GM23248 (cell line): ENCODE measurements at regions not wholly inside any gene's neighbourhood (a gene's known extent, or its start where the extent isn't known, plus 50 kb on each side); places are given as distances from the start of the nearest gene placed in this dataset.

Experiments
- EZH2 ChIP-seq: fragments of 200-600 bp; sonication (generic); IDR thresholded peaks from 2 replicates; pipeline ENCODE4 v1.6.1; 2018; ENCODE audit warnings: antibody characterized with exemption, mild to moderate bottlenecking; ENCODE audit not compliant: insufficient read depth, poor library complexity, severe bottlenecking
- EZH2phosphoT487 ChIP-seq: fragments of 200-600 bp; sonication (generic); IDR thresholded peaks from 2 replicates; pipeline ENCODE4 v1.6.1; 2018; ENCODE audit warnings: antibody characterized with exemption, moderate library complexity, mild to moderate bottlenecking, low read depth; ENCODE audit not compliant: insufficient read depth

GRCh38 chr13:30837227-30838159, 68.6 kb upstream of the MEDAG start:
- TF ChIP-seq EZH2 (no peak), EZH2phosphoT487 (no peak)
